HCT116 (cell line): ENCODE measurements at regions not wholly inside any gene's neighbourhood (a gene's known extent, or its start where the extent isn't known, plus 50 kb on each side); places are given as distances from the start of the nearest gene placed in this dataset.

Experiments
- ATAC-seq: fragments of 200-7000 bp; cut with Tn5 transposase; 2 replicates; pipeline ENCODE4 v1.9.1; 2020; ENCODE audit warnings: mild to moderate bottlenecking, moderate library complexity
- BruUV-seq: library from RNA; stranded (reverse); fragments of 400-500 nt; replicated peaks from 2 replicates; lab custom pipeline; 2021; lab: Mats Ljungman, UMichigan
- CTCF ChIA-PET: fragments of 300-600 bp; sonication (Branson Sonifier 250); formaldehyde crosslinking; loops from one replicate; lab custom pipeline; 2021; ENCODE audit warnings: antibody characterized with exemption; lab: Charles Lee
- POLR2A ChIA-PET: fragments of 300-600, 350-600 bp; sonication (Branson Sonifier 250); formaldehyde crosslinking; loops from one replicate; lab custom pipeline; 2021; ENCODE audit warnings: antibody characterized with exemption; lab: Charles Lee
- RAD21 ChIA-PET, 2 experiments: fragments of 300-600 bp; sonication (Branson Sonifier 250); formaldehyde crosslinking; loops; one replicate each; lab custom pipeline; 2023; ENCODE audit warnings: low total read pairs in 2 of 2; ENCODE audit not compliant: uncharacterized antibody in 2 of 2, unreplicated experiment in 2 of 2, low non-redundant PET in 1 of 2; lab: Charles Lee
- DNase-seq: peaks from one replicate; pipeline ENCODE4 v3.0.0-alpha.2; 2010; ENCODE audit warnings: low read depth, low spot score
- H2AFZ ChIP-seq: fragments of 200-600 bp; shearing (Covaris generic), sonication (generic); 2 replicates; pipeline ENCODE4 v1.6.1; 2017; ENCODE audit warnings: low read depth, mixed run types, mixed read lengths, antibody characterized with exemption, low read length; ENCODE audit not compliant: poor library complexity, severe bottlenecking
- H3K27ac ChIP-seq: 2 replicates; pipeline ENCODE4 v1.5.1; 2012; ENCODE audit warnings: low read depth, low read length
- H3K27me3 ChIP-seq: fragments of 200-600 bp; sonication (generic); 2 replicates; pipeline ENCODE4 v1.6.1; 2016; ENCODE audit warnings: mixed run types, low read length, mixed read lengths; ENCODE audit not compliant: insufficient read depth
- H3K36me3 ChIP-seq, 2 experiments: fragments of 200-500 bp in 1 of 2; fragments of 200-600 bp in 1 of 2; sonication (Bioruptor generic) in 1 of 2; sonication (generic) in 1 of 2; 2 replicates each; pipeline versions ENCODE4 v1.5.1 to v1.6.1; 2014 to 2016; ENCODE audit warnings: low read length in 2 of 2, inconsistent platforms in 1 of 2, mixed read lengths in 1 of 2, mixed run types in 1 of 2; ENCODE audit not compliant: insufficient read depth in 2 of 2, control insufficient read depth in 1 of 2
- H3K4me1 ChIP-seq, 2 experiments: fragments of 200-600 bp in 1 of 2; sonication (generic) in 1 of 2; 2 replicates each; pipeline versions ENCODE4 v1.5.1 to v1.6.1; 2012 to 2017; ENCODE audit warnings: low read length in 2 of 2, inconsistent platforms in 1 of 2, mild to moderate bottlenecking in 1 of 2, mixed read lengths in 1 of 2, mixed run types in 1 of 2, moderate library complexity in 1 of 2; ENCODE audit not compliant: insufficient read depth in 2 of 2, control insufficient read depth in 1 of 2
- H3K4me2 ChIP-seq: fragments of 200-600 bp; sonication (generic); 2 replicates; pipeline ENCODE4 v1.6.1; 2017; ENCODE audit warnings: mixed run types, low read length, mixed read lengths
- H3K4me3 ChIP-seq, 2 experiments: fragments of 200-600 bp in 1 of 2; sonication (generic) in 1 of 2; replicated peaks in 1 of 2; 2 replicates each; pipeline ENCODE4 v1.5.1; 2011 to 2016; ENCODE audit warnings: low read length in 2 of 2, control low read depth in 1 of 2, low read depth in 1 of 2, mild to moderate bottlenecking in 1 of 2, mixed read lengths in 1 of 2, mixed run types in 1 of 2
- H3K79me2 ChIP-seq: fragments of 200-600 bp; sonication (generic); 2 replicates; pipeline ENCODE4 v1.6.1; 2017; ENCODE audit warnings: mild to moderate bottlenecking, mixed run types, low read length, moderate library complexity, mixed read lengths; ENCODE audit not compliant: insufficient read depth
- H3K9ac ChIP-seq: fragments of 200-600 bp; sonication (generic); 2 replicates; pipeline ENCODE4 v1.6.1; 2016; ENCODE audit warnings: low read length, mixed read lengths
- H3K9me2 ChIP-seq: fragments of 200-600 bp; sonication (generic), shearing (Covaris generic); 2 replicates; pipeline ENCODE4 v1.6.1; 2017; ENCODE audit warnings: mixed run types, mild to moderate bottlenecking, moderate library complexity; ENCODE audit not compliant: insufficient read depth
- H3K9me3 ChIP-seq, 2 experiments: fragments of 200-500 bp in 1 of 2; fragments of 200-600 bp in 1 of 2; sonication (Bioruptor generic) in 1 of 2; sonication (generic) in 1 of 2; 2 replicates each; pipeline ENCODE4 v1.6.1; 2014 to 2017; ENCODE audit warnings: low read length in 2 of 2, mixed read lengths in 2 of 2, inconsistent platforms in 1 of 2, low read depth in 1 of 2, mild to moderate bottlenecking in 1 of 2, mixed run types in 1 of 2, moderate library complexity in 1 of 2; ENCODE audit not compliant: control insufficient read depth in 1 of 2, insufficient read depth in 1 of 2
- H4K20me1 ChIP-seq: fragments of 200-600 bp; sonication (generic), shearing (Covaris generic); 2 replicates; pipeline ENCODE4 v1.6.1; 2017; ENCODE audit warnings: mixed run types, mild to moderate bottlenecking, moderate library complexity; ENCODE audit not compliant: insufficient read depth
- CTCF ChIP-seq, 3 experiments: fragments of 200-600 bp in 1 of 3; sonication (generic) in 1 of 3; IDR thresholded peaks in 2 of 3; conservative IDR thresholded peaks in 1 of 3; 2 replicates each; pipeline ENCODE4 v1.5.1; 2012 to 2017; ENCODE audit warnings: low read depth in 2 of 3, low read length in 2 of 3, antibody characterized with exemption in 1 of 3, borderline replicate concordance in 1 of 3, control low read depth in 1 of 3, mild to moderate bottlenecking in 1 of 3, mixed read lengths in 1 of 3, mixed run types in 1 of 3, moderate library complexity in 1 of 3; ENCODE audit not compliant: insufficient read depth in 1 of 3
- ELF1 ChIP-seq: IDR thresholded peaks from 2 replicates; pipeline ENCODE4 v1.6.1; 2012; ENCODE audit warnings: low read depth, borderline replicate concordance
- JUND ChIP-seq: IDR thresholded peaks from 2 replicates; pipeline ENCODE4 v1.6.1; 2012
- MAX ChIP-seq: IDR thresholded peaks from 2 replicates; pipeline ENCODE4 v1.6.1; 2012
- POLR2AphosphoS5 ChIP-seq: IDR thresholded peaks from 2 replicates; pipeline ENCODE4 v1.6.1; 2011; ENCODE audit warnings: mild to moderate bottlenecking, low read depth, low read length, moderate library complexity
- SIN3A ChIP-seq: IDR thresholded peaks from 2 replicates; pipeline ENCODE4 v1.6.1; 2012; ENCODE audit warnings: low read depth
- SP1 ChIP-seq: IDR thresholded peaks from 2 replicates; pipeline ENCODE4 v1.6.1; 2012; ENCODE audit warnings: low read depth
- TCF7L2 ChIP-seq: IDR thresholded peaks from 2 replicates; pipeline ENCODE4 v1.7.0; 2011; ENCODE audit warnings: borderline replicate concordance, inconsistent platforms; ENCODE audit not compliant: insufficient read depth, insufficient read length; ENCODE audit errors: extremely low read depth
- ZFX ChIP-seq: fragments of 450-650 bp; IDR thresholded peaks from 2 replicates; pipeline ENCODE4 v1.6.1; 2017
- ZNF274 ChIP-seq: fragments of 200-500 bp; sonication (Bioruptor generic); IDR thresholded peaks from 2 replicates; pipeline ENCODE4 v1.6.1; 2014; ENCODE audit warnings: mild to moderate bottlenecking, low read depth, low read length, inconsistent platforms
- intact Hi-C: fragments of 100-400 bp; cut with micrococcal nuclease; formaldehyde crosslinking; loops from 2 replicates; pipeline ENCODE4 v1.10.0; 2022

DNA sequence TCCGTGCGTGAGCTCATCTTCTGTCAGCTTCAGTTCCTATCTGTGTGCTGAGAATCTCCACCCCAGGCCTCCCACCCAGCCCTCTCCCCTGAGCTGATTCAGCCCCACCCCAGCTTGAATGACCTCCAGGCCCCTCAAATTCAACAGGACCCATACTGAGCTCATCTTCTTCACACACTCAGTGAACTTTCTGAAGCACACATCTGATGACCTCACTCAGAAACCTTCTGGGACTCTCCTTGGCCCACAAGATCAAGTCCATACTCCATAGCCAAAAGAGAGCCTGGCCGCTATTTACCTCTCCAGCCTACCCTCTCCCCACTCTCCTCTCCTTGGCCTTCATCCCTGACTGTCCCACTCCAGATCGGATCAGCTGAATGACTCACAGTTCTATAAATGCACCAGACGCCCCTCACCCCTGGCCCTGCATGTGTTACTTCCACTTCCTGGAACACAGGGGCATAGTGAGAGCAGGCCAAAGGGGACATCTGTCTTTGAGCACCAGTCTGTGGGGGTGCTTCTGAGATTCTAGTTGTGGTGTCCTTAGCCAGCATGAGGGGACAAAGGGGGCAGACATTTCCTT is 62.5 kb downstream of the PJA1 start:
- Histone ChIP-seq H4K20me1 (no peaks in the 10 kb centered on the region), H3K4me3 (no peak overlapping the region), H3K27ac (no peak overlapping the region), H3K36me3 (no peaks in the 10 kb centered on the region), H3K4me1 (peaks cover 0 to 10% of the 10 kb centered on the region in 2 experiments; a peak in 1 of 4 replicates), H2AFZ (no peak overlapping the region), H3K27me3 (no peaks in the 10 kb centered on the region), H3K79me2 (no peaks in the 10 kb centered on the region), H3K9ac (no peak overlapping the region), H3K4me2 (no peak overlapping the region), H3K9me2 (no peaks in the 10 kb centered on the region), H3K9me3 (no peaks in the 10 kb centered on the region)
- intact Hi-C loops, result no loop called here
- ChIA-PET RAD21 (no interaction called here), POLR2A (no interaction called here), CTCF (interaction anchor here (0.7 kb wide), 1 partner anchor 9 kb away, joined by 3 read pairs; no protein-coding TSS in a partner anchor)
- TF ChIP-seq SP1, result no peak
- TF ChIP-seq ZFX, result no peak
- TF ChIP-seq SIN3A, result no peak
- TF ChIP-seq MAX, result no peak
- no peak for TF ChIP-seq CTCF (IDR thresholded peaks at IDR 0.05 in 2 of 3, conservative IDR thresholded peaks at IDR 0.05 in 1 of 3; ENCODE audit: borderline replicate concordance in 1 of 3, insufficient read depth in 1 of 3, low read depth in 2 of 3, low read length in 2 of 3)
- BruUV-seq, result no TSS peak
- ATAC-seq, result no peak
- no peak for DNase-seq

DNA sequence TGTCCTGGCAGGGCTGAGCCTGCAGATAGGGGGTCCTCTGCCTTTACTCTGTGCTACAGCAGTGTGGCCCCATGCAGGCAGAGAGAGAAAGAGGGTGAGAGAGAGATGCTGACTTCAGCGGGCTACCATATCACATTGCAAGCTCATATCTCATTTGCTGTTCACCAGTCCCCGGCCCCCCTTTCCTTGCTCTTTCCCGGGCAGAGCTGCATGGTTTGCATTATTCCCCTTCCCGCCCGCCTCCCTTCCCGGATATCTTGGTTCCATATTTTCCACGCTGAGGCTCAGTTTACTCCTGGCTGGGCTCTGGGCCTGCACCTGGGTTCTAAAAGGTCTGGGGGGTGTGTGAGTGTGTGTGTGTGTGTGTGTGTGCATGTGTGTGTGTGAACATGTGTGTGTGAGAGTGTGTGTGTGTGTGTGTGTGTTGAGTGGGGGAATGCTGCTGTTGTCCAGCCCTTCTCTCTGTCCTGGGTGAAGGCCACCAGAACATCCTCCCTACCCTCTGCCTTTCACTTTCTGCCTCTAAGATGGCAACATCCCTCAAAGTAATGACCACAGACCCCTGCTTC is 63.5 kb downstream of the PJA1 start:
- Histone ChIP-seq H3K79me2 (no peaks in the 10 kb centered on the region), H3K9ac (no peak overlapping the region), H4K20me1 (no peaks in the 10 kb centered on the region), H3K27ac (no peak overlapping the region), H3K9me3 (no peaks in the 10 kb centered on the region), H3K4me3 (no peak overlapping the region), H3K9me2 (no peaks in the 10 kb centered on the region), H2AFZ (no peak overlapping the region), H3K27me3 (no peaks in the 10 kb centered on the region), H3K4me2 (no peak overlapping the region), H3K4me1 (peaks cover 0 to 13% of the 10 kb centered on the region in 2 experiments; a peak in 1 of 4 replicates), H3K36me3 (no peaks in the 10 kb centered on the region)
- intact Hi-C loops, result no loop called here
- ChIA-PET CTCF (interaction anchor here (0.7 kb wide), 1 partner anchor 8 kb away, joined by 3 read pairs; no protein-coding TSS in a partner anchor), POLR2A (no interaction called here), RAD21 (no interaction called here)
- BruUV-seq, result no TSS peak
- no peak for TF ChIP-seq SP1
- TF ChIP-seq SIN3A, result no peak
- TF ChIP-seq POLR2AphosphoS5, result no peak
- no peak for TF ChIP-seq ELF1
- no peak for TF ChIP-seq JUND
- no peak for TF ChIP-seq TCF7L2
- TF ChIP-seq ZNF274, result no peak
- DNase-seq, result no peak
- ATAC-seq, result no peak
